GM20431 (cell line): ENCODE measurements at regions not wholly inside any gene's neighbourhood (a gene's known extent, or its start where the extent isn't known, plus 50 kb on each side); places are given as distances from the start of the nearest gene placed in this dataset.

Experiments
- in situ Hi-C: fragments of 300-500 bp; cut with MseI, MboI; formaldehyde crosslinking; loops from one replicate; pipeline ENCODE4 v1.15.0; 2020; ENCODE audit warnings: low sequenced_read_pairs; ENCODE audit not compliant: unreplicated experiment

- in situ Hi-C loops = no loop called here
Measured at GRCh38 chr5:15447209-15447608, 52.8 kb upstream of the FBXL7 start.

GRCh38 chr5:15446552-15446951 lies 53.4 kb upstream of the FBXL7 start:
- in situ Hi-C loops = no loop called here

- in situ Hi-C loops = no loop called here
Measured at GRCh38 chr5:15442193-15442570, 57.8 kb upstream of the FBXL7 start.

- in situ Hi-C loops = no loop called here
Measured at GRCh38 chr5:15441433-15442192, 58.4 kb upstream of the FBXL7 start.

- in situ Hi-C loops = no loop called here
Measured at GRCh38 chr5:15440434-15440833, 59.5 kb upstream of the FBXL7 start.

GRCh38 chr5:15439801-15440200 lies 60.2 kb upstream of the FBXL7 start:
- in situ Hi-C loops = no loop called here

GRCh38 chr5:15433709-15434108 lies 66.3 kb upstream of the FBXL7 start:
- in situ Hi-C loops = no loop called here

- in situ Hi-C loops = no loop called here
Measured at GRCh38 chr5:15431923-15432322, 68.1 kb upstream of the FBXL7 start.

GRCh38 chr5:15425766-15426165 lies 74.2 kb upstream of the FBXL7 start:
- in situ Hi-C loops = no loop called here

- in situ Hi-C loops = no loop called here
Measured at GRCh38 chr5:15424769-15425168, 75.2 kb upstream of the FBXL7 start.

- in situ Hi-C loops = no loop called here
Measured at GRCh38 chr5:15421921-15422412, 78.0 kb upstream of the FBXL7 start.

- in situ Hi-C loops = no loop called here
Measured at GRCh38 chr5:15421381-15421780, 78.6 kb upstream of the FBXL7 start.

GRCh38 chr5:15420201-15420600 lies 79.8 kb upstream of the FBXL7 start:
- in situ Hi-C loops = no loop called here

- in situ Hi-C loops = no loop called here
Measured at GRCh38 chr5:15417156-15417555, 82.8 kb upstream of the FBXL7 start.

GRCh38 chr5:15406478-15406877 lies 93.5 kb upstream of the FBXL7 start:
- in situ Hi-C loops = no loop called here

- in situ Hi-C loops = no loop called here
Measured at GRCh38 chr5:15393146-15393545, 106.8 kb upstream of the FBXL7 start.

GRCh38 chr5:15391704-15392397 lies 108.1 kb upstream of the FBXL7 start:
- in situ Hi-C loops = no loop called here

GRCh38 chr5:15388866-15389265 lies 111.1 kb upstream of the FBXL7 start:
- in situ Hi-C loops = no loop called here

- in situ Hi-C loops = no loop called here
Measured at GRCh38 chr5:15387931-15388524, 112.0 kb upstream of the FBXL7 start.

- in situ Hi-C loops = no loop called here
Measured at GRCh38 chr5:15386122-15386521, 113.9 kb upstream of the FBXL7 start.

GRCh38 chr5:15385553-15385952 lies 114.4 kb upstream of the FBXL7 start:
- in situ Hi-C loops = no loop called here
